ENCODE measurements at regions not wholly inside any gene's neighbourhood (a gene's known extent, or its start where the extent isn't known, plus 50 kb on each side); places are given as distances from the start of the nearest gene placed in this dataset.
"Not testable (repeated sequence)": the region's sequence is repeated elsewhere in the genome, so short reads cannot be mapped to it uniquely, and the experiment has no call there.

DNA sequence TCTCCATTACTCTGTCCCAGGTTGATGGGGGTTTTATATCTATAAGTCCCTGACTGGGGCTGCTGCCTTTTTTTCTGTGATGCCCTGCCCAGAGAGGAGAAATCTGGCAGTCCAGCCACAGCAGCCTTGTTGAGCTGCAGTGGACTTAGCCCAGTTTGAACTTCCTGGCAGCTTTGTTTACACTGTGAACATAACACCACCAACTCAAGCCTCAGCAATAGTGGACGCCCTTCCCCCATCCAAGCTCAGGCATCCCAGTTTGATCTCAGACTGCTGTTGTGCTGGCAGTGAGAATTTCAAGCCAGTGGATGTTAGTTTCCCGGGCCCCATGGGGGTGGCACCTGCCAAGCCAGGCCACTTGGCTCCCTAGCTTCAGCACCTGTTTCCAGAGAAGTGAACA lies 298.5 kb upstream of the KDM5D start:
- H3K9me3 Mint-ChIP-seq, result no peaks in the 10 kb centered on the region
- H3K27me3 Mint-ChIP-seq, result no peaks in the 10 kb centered on the region
- ATAC-seq (replicated peaks), result no peak
- H3K36me3 Mint-ChIP-seq (ENCODE audit: low read depth), result no peaks in the 10 kb centered on the region
- H3K4me3 Mint-ChIP-seq, result no peak overlapping the region
- no peak overlapping the region for H3K27ac Mint-ChIP-seq
- no peaks in the 10 kb centered on the region for H3K4me1 Mint-ChIP-seq

DNA sequence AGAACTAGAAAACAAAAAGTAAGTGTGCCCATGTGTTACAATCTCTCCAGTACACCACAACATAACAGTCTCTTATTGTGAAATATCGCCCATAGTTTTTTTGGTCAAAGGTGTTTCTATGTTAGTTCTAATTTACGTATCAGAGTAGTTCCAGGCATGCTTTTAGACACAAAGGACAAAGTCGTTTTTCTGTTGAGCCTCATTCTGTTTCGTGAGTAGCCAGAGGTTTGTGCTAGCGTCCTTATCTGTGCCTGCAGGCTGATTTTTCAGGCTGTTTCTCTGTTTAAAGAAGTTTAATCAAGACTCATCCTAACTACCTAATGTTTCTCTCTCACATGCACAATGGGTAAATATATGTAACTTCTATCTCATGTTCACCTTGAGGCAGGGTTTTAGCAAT lies 281.1 kb upstream of the KDM5D start:
- no peak for ATAC-seq (replicated peaks)
- Mint-ChIP-seq H3K27ac (no peak overlapping the region), H3K9me3 (no peaks in the 10 kb centered on the region), H3K4me1 (no peaks in the 10 kb centered on the region), H3K4me3 (no peak overlapping the region), H3K27me3 (no peaks in the 10 kb centered on the region), H3K36me3 (ENCODE audit: low read depth) (no peaks in the 10 kb centered on the region)

DNA sequence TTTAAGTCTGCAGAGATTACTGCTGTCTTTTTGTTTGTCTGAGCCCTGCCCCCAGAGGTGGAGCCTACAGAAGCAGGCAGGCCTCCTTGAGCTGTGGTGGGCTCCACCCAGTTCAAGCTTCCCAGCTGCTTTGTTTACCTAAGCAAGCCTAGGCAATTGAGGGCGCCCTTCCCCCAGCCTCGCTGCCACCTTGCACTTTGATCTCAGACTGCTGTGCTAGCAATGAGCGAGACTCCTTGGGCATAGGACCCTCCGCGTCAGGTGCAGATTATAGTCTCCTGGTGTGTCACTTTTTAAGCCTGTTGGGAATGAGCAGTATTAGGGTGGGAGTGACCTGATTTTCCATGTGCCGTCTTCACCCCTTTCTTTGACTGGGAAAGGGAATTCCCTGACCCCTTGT lies 248.9 kb upstream of the KDM5D start:
- H3K9me3 Mint-ChIP-seq; H3K36me3 Mint-ChIP-seq (ENCODE audit: low read depth); H3K27ac Mint-ChIP-seq; H3K4me1 Mint-ChIP-seq; ATAC-seq (replicated peaks); H3K4me3 Mint-ChIP-seq; H3K27me3 Mint-ChIP-seq: not testable (repeated sequence)

DNA sequence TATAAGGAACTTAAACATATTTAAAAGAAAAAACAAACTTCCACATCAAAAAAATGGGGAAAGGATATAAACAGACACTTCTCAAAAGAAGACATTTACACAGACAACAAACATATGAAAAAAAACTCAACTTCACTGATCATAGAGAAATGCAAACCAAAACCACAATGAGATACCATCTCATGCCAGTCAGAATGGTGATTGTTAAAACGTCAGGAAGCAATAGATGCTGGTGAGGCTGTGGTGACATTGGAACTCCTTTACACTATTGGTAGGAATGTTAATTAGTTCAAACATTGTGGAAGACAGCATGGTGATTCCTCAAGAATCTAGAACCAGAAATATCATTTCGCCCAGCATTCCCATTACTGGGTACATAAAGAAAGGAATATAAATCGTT lies 228.5 kb upstream of the KDM5D start:
- Mint-ChIP-seq H3K4me1 (no peaks in the 10 kb centered on the region), H3K9me3 (no peaks in the 10 kb centered on the region), H3K27ac (no peak overlapping the region), H3K36me3 (ENCODE audit: low read depth) (no peaks in the 10 kb centered on the region), H3K4me3 (no peak overlapping the region), H3K27me3 (no peaks in the 10 kb centered on the region)
- no peak for ATAC-seq (replicated peaks)

DNA sequence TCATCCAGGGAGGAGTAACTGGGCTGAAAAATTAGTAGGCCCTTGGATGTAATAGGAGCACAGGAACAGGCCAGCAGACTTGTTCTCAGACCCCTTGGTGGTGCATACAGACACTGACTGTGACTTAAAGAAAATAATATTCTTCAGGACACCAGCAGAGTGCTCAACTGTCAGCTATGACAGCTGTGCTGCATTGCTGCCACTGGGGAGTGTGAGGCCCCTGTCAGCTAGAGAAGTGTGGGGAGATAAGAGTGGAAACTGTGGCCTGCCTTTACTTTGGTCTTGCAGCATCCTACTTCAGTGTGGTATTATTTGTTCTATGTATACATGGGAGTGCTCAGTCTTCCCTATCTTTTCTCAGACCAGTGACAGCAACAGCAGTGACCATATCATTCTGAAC lies 203.2 kb upstream of the KDM5D start:
- Mint-ChIP-seq H3K9me3 (no peaks in the 10 kb centered on the region), H3K36me3 (ENCODE audit: low read depth) (no peaks in the 10 kb centered on the region), H3K4me1 (no peaks in the 10 kb centered on the region), H3K27me3 (no peaks in the 10 kb centered on the region), H3K4me3 (no peak overlapping the region), H3K27ac (no peak overlapping the region)
- ATAC-seq (replicated peaks), result no peak

DNA sequence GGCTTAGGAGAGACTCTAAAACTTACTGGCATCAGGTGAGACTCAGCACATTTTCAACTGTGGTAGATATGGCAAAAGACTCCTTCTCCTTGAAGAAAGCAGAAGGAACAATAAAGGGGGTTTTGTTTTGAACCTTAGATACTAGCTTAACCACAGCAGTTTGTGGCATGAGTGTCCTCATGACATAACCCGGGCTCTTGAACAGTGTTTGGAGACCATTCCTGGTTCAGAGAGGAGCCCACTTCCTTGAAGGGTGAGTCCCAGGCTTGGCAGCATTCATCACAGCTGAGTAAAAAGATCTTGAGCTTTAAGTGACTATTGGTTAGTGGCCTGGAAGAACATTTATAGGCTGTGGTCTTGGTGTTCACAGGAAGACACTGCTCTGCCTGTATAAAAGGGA lies 154.5 kb upstream of the KDM5D start:
- Mint-ChIP-seq H3K9me3 (no peaks in the 10 kb centered on the region), H3K36me3 (ENCODE audit: low read depth) (no peaks in the 10 kb centered on the region), H3K4me1 (no peaks in the 10 kb centered on the region), H3K27ac (no peak overlapping the region), H3K27me3 (no peaks in the 10 kb centered on the region), H3K4me3 (no peak overlapping the region)
- no peak for ATAC-seq (replicated peaks)

DNA sequence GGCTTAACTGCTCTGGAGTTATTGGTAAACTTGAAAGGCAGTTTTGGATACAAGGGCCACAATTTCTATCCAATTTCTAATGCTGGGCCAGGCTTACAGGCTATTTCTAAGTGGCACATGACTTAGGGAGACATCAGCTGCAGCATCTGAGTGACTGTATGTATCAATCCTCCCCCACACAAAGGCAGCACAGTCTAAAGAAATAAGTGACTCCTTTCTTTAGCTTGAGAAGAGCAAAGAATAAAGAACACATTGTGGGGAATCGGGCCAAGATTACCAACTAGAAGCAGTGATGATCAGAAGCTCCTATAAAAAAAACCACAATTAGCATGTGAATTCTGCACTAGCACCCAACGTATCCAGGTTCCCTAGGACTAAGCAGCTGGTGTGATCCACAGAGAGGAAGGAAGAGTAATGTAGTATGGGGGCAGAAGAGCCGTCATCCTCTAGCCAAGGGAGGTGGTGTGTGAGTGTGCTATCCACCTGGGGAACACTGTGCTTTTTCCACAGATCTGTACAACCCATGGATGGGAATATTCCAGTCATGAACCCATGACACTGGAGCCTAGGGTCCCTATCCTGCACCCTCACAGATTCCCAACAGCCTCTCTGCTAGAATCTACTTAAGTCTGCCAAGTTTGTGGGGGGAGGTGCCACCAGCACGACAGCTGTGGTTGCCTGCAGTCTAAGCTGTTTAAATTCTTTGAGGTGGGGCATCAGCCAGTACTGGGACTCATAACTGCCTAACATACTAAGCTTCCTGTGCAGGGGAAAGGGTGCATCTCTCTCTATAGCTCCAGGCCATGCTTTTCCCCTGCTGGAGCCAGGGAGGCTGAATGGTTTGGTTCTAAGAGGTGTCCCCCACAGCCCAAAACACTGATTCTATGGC lies 147.8 kb upstream of the KDM5D start:
- Mint-ChIP-seq H3K9me3 (no peaks in the 10 kb centered on the region), H3K27me3 (peaks cover 8% of the 10 kb centered on the region), H3K27ac (no peak overlapping the region), H3K4me1 (no peaks in the 10 kb centered on the region), H3K4me3 (no peak overlapping the region), H3K36me3 (ENCODE audit: low read depth) (no peaks in the 10 kb centered on the region)
- ATAC-seq (replicated peaks), result no peak

DNA sequence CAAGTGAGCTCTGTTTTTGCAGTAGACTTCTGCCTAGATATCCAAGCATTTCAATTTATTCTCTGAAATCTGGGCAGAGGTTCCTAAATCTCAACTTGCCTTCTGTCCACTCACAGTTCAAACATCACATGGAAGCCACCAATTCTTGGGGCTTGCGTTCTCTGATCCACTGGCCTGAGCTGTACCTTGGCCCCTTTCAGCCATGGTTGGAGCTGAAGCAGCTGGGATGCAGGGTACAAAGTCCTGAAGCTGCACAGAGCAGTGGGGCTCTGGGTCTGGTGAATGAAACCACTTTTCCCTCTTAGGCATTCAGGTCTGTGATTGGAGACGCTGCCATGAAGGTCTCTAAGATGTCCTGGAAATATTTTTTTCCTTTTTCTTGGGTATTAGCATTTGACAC lies 137.6 kb upstream of the KDM5D start:
- Mint-ChIP-seq H3K27ac (no peak overlapping the region), H3K36me3 (ENCODE audit: low read depth) (no peaks in the 10 kb centered on the region), H3K9me3 (no peaks in the 10 kb centered on the region), H3K4me3 (no peak overlapping the region), H3K4me1 (no peaks in the 10 kb centered on the region), H3K27me3 (no peaks in the 10 kb centered on the region)
- ATAC-seq (replicated peaks), result no peak

DNA sequence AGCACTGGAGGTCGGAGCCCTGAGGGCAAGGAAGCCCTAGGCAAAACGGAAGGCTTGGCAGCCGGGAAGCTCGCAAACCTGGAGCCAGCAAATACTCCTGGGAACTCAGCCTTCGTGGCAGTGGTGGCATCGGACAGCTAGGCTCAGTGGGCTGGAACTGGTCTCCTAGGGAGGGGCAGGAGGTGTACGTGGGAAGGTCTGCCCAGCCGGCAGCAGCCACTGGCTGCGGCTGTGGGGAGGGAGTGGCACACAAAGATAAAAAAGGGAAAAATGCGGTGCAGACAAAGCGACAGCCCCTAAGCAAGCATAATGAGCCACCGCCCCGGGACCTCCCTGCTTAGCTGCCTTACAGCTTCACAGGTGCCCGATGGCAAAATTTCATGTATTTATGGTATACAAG lies 125.2 kb upstream of the KDM5D start:
- Mint-ChIP-seq H3K27me3 (no peaks in the 10 kb centered on the region), H3K4me1 (no peaks in the 10 kb centered on the region), H3K36me3 (ENCODE audit: low read depth) (no peaks in the 10 kb centered on the region), H3K27ac (no peak overlapping the region), H3K4me3 (no peak overlapping the region), H3K9me3 (no peaks in the 10 kb centered on the region)
- no peak for ATAC-seq (replicated peaks)

DNA sequence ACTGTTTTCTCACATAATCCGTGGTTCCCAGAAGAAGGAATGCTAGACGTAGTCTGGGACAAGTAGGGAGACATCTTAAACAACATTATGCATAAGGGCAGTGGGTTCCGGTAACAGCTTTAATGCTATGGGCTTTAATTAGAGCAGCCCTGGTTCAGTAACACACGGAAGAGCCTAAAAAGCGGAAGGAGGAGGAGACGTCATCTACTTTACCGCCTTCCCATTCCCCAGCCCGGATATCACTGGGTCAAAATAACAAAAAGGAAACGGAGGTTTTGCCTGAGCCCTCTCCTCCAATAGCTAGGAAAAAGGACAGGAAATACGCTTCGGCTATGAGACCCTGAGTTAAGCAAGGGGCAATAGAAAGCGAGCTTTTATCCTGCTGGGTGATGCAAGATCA lies 124.8 kb upstream of the KDM5D start:
- Mint-ChIP-seq H3K27me3 (no peaks in the 10 kb centered on the region), H3K36me3 (ENCODE audit: low read depth) (no peaks in the 10 kb centered on the region), H3K4me1 (no peaks in the 10 kb centered on the region), H3K4me3 (no peak overlapping the region), H3K9me3 (no peaks in the 10 kb centered on the region), H3K27ac (no peak overlapping the region)
- no peak for ATAC-seq (replicated peaks)

DNA sequence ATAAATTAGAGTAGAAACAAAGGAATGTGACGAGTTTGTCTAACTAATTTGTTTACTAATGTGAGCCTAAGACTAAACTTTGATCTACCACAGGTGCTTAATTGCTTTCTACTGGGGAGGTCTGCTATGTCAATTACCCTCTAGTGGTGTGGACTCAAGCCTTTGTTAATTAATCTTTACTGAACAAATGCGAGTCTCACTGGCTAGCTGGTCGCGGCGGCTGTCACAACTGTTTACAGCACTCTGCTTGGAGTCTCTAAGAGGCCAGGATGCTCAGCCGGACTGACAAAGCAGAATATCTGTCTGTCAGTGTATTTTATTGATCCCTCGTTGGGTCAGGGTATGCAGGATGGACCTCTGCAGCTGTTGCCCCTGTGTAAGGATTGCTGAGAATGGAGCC lies 124.1 kb upstream of the KDM5D start:
- no peaks in the 10 kb centered on the region for H3K9me3 Mint-ChIP-seq
- H3K36me3 Mint-ChIP-seq (ENCODE audit: low read depth), result no peaks in the 10 kb centered on the region
- H3K4me3 Mint-ChIP-seq, result no peak overlapping the region
- no peaks in the 10 kb centered on the region for H3K4me1 Mint-ChIP-seq
- ATAC-seq (replicated peaks), result no peak
- no peak overlapping the region for H3K27ac Mint-ChIP-seq
- H3K27me3 Mint-ChIP-seq, result no peaks in the 10 kb centered on the region

DNA sequence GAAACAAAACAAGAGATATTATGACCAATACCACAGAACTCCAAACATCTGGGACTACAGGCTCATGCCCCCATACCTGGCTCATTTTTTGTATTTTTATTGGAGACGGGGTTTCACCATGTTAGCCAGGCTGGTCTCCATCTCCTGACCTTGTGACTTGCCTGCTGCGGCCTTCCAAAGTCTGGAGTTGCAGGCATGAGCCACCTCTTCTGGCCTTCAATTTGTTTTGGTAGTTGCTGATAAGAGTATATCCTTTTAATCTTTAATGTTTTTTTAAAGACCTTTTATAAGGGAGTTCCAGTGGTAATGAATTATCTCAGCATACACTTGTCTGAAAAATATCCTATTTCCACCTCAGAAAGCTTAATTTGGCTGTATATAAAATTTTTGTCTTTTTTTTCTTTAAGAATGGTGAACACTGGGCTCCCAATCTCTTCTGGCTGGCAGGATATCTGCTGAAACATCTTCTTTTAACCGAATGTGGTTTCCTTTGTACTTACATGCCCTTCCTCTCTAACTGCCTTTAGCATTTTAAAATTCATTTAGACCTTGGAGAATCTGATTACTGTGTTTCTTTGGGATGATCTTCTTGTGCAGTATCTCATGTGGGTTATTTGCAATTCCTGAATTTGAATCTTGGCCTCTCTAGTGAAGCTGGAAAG lies 112.1 kb upstream of the KDM5D start:
- H3K9me3 Mint-ChIP-seq, result no peaks in the 10 kb centered on the region

DNA sequence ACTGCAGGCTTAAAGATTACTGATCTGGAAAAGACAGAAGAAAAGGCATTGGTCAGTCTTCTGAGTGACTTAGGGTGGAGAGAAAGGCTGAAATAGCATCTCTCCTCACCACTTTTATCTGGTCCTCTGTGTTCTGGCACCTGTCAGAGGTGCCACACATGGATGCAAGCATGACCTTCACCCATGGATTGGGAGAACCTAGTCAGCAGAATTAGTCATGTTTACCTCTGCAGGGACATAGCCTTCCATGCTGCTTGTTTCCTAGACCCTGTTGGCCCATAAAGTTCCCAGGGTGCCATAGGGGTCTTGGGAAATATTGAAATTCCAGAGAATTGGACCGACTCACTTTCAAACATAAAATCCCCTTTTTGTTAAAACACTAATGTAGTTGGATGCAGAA lies 98.4 kb upstream of the KDM5D start:
- ATAC-seq (replicated peaks), result no peak
- Mint-ChIP-seq H3K4me1 (no peaks in the 10 kb centered on the region), H3K9me3 (no peaks in the 10 kb centered on the region), H3K36me3 (ENCODE audit: low read depth) (no peaks in the 10 kb centered on the region), H3K27ac (no peak overlapping the region), H3K4me3 (no peak overlapping the region), H3K27me3 (no peaks in the 10 kb centered on the region)

More for the DNA sequence above, 112.1 kb upstream of the KDM5D start:
- Mint-ChIP-seq H3K4me3 (no peak overlapping the region), H3K27me3 (no peaks in the 10 kb centered on the region), H3K27ac (peak overlapping the region; percentile 58), H3K4me1 (peaks cover 4% of the 10 kb centered on the region), H3K36me3 (ENCODE audit: low read depth) (no peaks in the 10 kb centered on the region)
- ATAC-seq (replicated peaks), result no peak

DNA sequence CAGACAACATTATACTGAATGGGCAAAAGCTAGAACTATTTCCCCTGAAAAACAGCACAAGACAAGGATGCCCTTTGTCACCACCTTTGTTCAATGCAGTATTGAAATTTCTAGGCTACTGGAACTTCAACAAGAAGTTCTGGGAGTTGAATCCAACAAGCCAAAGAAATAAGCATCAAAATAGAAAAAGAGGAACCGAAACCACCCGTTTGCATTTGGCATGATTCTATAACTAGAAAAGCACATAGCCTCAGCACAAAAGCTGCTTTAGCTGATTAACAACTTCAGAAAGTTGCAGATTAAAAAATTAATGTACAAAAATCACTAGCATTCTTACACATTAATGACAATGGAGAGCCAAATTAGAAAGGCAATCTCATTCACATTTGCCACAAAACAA lies 79.6 kb upstream of the KDM5D start:
- no peaks in the 10 kb centered on the region for H3K4me1 Mint-ChIP-seq
- no peak overlapping the region for H3K27ac Mint-ChIP-seq
- no peak for ATAC-seq (replicated peaks)
- H3K4me3 Mint-ChIP-seq, result no peak overlapping the region
- H3K27me3 Mint-ChIP-seq, result peaks cover 3% of the 10 kb centered on the region
- H3K36me3 Mint-ChIP-seq (ENCODE audit: low read depth), result no peaks in the 10 kb centered on the region
- H3K9me3 Mint-ChIP-seq, result no peaks in the 10 kb centered on the region

DNA sequence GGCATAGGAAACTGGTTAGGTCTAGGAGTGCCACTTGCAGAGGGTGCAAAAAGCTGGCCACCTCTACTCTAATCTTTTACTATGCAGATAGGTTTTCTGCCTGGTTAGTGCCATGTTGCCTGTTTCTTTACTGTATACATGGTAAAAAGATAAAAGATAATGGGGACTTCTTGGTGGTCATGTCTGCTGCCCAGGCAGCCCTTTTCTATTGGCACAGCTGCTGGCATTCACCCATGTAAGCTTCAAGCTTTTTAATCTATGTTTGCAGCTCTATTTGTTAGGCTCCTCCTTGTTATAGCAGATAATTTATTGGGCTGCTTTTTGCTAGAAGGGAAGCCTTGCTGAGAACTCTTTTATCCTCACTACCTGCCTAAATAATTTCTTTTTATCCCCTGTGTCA lies 74.0 kb upstream of the KDM5D start:
- H3K27ac Mint-ChIP-seq, result no peak overlapping the region
- no peaks in the 10 kb centered on the region for H3K9me3 Mint-ChIP-seq
- no peaks in the 10 kb centered on the region for H3K36me3 Mint-ChIP-seq (ENCODE audit: low read depth)
- H3K4me1 Mint-ChIP-seq, result no peaks in the 10 kb centered on the region
- H3K4me3 Mint-ChIP-seq, result no peak overlapping the region
- no peak for ATAC-seq (replicated peaks)
- peaks cover 3% of the 10 kb centered on the region for H3K27me3 Mint-ChIP-seq
